NCI-H146 treated with DMSO at 0.1 percent for 48 hours (cell line): ENCODE measurements at regions not wholly inside any gene's neighbourhood (a gene's known extent, or its start where the extent isn't known, plus 50 kb on each side); places are given as distances from the start of the nearest gene placed in this dataset.

Source experiments
- DNase-seq: peaks from one replicate; lab custom pipeline; 2025; ENCODE audit not compliant: unreplicated experiment; lab: John Stamatoyannopoulos, UW

- DNase-seq: peak; percentile 21
Measured at GRCh38 chr3:59698091-59698490, 648.3 kb upstream of the CFAP20DC start.

GRCh38 chr3:59696783-59697182 lies 647.0 kb upstream of the CFAP20DC start:
- DNase-seq: no peak

DNA sequence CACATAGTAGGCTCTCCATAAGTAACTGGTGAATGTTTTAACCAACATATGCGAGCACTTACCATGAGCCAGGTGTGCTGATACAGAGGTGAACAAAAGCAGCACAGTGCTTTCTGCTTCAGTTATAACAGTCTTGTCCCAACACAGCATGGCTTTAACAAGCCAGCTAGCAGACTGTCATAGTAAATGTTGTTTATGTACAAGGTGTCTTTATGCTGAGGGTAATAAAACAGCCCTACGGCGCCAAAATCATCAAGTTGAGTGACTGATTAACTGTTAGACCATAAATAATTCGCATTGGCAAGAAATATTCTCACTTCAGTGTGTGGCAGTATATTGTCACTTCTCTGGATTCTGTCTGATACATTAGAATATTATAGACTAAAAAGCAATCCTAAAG lies 646.0 kb upstream of the CFAP20DC start:
- DNase-seq: no peak

GRCh38 chr3:59692117-59692516 lies 642.3 kb upstream of the CFAP20DC start:
- no peak for DNase-seq

DNA sequence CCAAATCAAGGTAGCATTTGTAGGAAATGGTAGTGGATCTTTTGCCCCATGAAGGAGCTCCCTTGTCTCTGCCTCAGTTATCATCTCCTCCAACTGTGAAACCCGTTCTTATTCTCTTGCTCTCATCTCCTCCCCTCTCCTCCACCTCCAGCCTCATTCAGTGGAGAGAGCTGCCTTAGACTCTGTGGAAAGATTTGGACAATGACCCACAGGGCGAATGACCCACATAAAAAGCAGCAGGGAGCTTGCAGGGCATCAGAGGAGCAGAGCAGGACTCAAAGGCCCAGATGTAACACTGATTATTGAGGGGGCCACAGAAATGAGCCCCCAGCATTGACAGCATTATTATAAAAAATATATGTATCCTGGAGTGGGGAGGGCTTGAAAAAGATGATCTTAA lies 641.1 kb upstream of the CFAP20DC start:
- DNase-seq: no peak

DNA sequence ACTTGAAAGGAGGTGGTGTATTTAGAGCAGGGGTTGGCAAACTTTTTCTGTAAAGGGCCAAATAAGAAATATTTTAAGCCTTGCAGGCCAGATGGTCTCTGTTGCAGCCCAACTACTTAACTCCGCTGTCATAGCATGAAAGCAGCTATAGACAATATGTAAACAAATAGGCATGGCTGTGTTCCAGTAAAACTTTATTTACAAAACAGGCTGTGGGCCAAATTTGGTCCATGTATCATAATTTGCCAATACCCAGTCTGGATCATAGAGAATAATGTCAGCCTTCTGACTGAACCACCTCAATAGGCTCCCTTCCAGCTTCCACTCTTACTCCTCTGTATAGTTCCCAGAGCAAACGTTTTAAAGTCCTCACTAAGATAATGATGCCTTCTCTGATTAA lies 638.8 kb upstream of the CFAP20DC start:
- no peak for DNase-seq

DNA sequence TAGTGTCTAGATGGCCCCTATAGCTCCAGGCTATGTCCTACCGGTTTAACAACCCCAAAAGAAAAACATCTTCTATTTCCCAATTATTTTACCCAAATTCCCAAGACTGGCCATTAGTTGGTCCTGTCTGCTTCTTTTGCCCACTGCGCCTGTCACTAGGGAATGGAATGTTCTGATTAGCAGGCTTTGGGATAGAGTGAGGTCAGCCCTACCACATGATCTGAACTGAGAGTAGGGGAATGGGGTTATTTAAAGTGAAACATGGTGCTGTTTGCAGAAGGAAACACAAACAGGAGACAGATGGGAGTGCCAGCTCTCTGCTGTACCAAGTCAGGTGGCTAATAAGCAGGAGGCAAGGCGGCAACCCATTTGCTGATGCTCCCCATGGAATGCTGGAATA lies 635.6 kb upstream of the CFAP20DC start:
- DNase-seq: no peak

- DNase-seq: no peak
Measured at GRCh38 chr3:59684766-59685165, 634.9 kb upstream of the CFAP20DC start.

- no peak for DNase-seq
Measured at GRCh38 chr3:59680919-59681318, 631.1 kb upstream of the CFAP20DC start.

DNA sequence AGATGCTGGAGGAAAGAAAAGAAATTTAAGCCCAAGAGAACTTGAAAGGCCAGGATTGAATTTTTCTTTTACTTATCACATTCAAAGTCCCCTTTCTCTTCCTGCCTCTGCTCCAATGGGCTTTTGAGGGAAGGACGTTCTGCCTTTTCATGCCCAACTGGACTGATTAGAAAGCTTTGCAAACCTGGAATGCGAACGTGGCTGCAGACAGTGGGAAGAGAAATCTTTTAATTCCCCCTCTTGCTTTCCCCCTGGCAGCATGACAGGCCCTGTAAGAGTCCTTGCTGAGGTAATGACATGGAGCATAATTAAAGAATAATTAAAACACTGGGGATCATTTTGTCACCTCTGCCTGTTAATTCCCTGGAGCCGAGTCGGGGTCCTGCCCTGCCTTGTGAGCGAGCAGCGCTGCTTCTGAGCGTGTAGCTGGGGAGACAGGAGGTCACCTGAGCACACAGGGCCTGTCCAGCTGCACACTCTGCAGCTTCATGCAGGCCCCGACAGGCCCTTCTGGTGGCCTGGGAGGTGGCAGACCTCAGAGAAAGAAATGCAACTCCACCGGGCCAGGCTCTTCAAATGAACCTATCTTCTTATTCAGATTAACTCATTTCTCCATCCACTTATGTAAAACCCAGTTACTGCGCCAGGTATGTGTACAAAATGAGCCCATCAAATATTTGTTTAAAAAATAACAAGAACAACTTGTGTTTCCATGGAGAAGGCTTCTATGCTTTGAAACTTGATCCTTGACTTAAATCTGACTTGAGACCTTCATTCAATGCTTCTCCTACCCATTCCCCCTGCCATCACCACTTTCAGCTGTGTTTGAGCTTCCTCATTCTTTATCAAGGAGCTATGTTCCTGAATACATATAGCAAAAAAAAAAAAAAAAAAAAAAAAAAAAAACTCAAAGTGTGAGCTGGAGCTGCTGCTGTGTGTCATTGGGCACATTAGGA lies 628.2 kb upstream of the CFAP20DC start:
- peak; percentile 82 for DNase-seq

- DNase-seq: no peak
Measured at GRCh38 chr3:59675495-59675894, 625.7 kb upstream of the CFAP20DC start.

- DNase-seq: no peak
Measured at GRCh38 chr3:59663076-59663850, 613.4 kb upstream of the CFAP20DC start.

DNA sequence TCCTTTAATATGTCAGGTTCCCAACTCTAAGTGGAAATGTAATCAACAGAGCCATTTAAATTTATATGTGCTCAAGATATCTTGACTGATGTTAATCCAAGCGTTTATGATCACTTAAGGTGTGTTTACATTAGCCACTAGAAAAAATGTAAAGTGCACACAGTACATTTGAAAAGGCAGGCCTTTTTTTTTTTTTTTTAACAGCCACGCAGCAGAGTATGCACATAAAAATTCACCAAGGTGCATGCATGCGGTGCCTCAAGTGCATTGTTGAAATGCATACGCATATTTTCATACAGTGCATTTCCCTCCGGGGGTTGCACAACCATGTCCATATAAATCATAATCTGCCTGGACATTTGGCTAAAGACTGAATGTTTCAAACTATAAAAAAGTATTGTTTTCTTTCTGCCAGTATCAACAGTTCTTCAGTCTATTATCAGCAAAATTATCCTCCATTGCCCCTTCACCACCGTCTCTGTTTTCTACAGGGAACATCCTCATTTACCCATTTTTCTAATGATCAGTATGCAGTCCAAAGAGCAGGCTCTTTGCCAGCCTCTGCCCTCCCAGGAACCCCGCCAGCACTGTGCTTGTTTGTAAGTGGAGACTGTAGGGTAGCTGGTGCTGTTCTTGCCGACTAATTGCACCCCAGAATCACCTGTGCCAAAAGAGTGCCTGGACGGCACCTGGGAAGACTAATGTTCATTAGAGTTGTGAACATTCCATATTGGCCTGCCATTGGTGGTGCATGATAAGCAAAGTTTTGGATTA lies 611.2 kb upstream of the CFAP20DC start:
- peak; percentile 14 for DNase-seq

- no peak for DNase-seq
Measured at GRCh38 chr3:59660376-59660775, 610.6 kb upstream of the CFAP20DC start.

DNA sequence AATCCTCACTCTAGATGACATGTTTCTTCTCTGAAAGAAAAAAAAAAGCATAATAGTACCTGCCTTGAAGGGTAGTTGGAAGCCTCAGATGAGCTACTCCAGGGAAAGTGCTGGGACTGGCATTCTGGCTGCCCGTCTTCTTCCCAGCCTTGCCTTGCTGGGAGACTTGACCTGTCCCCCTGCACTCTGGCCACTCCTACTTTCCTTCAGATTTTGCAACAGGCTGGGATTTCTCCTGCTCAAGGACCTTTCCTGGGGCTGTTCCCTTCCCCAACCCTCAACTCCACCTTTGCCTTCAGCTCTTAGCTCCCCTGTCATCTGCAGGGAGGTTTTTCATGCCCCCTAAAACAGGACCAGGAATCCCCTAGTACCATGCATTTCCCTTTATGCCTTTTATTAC lies 609.9 kb upstream of the CFAP20DC start:
- DNase-seq: no peak

GRCh38 chr3:59658866-59659265 lies 609.0 kb upstream of the CFAP20DC start:
- no peak for DNase-seq

- DNase-seq: no peak
Measured at GRCh38 chr3:59658274-59658673, 608.4 kb upstream of the CFAP20DC start.

GRCh38 chr3:59655418-59656015 lies 605.7 kb upstream of the CFAP20DC start:
- no peak for DNase-seq

GRCh38 chr3:59654480-59655417 lies 604.9 kb upstream of the CFAP20DC start:
- no peak for DNase-seq

- DNase-seq: no peak
Measured at GRCh38 chr3:59654123-59654479, 604.3 kb upstream of the CFAP20DC start.
